ENCODE measurements at regions not wholly inside any gene's neighbourhood (a gene's known extent, or its start where the extent isn't known, plus 50 kb on each side); places are given as distances from the start of the nearest gene placed in this dataset.

- no peak for DNase-seq (ENCODE audit: low read depth)
- H3K4me3 ChIP-seq (ENCODE audit: low read depth, low read length) = no peak overlapping the region
- TF ChIP-seq CTCF (conservative IDR thresholded peaks at IDR 0.05; ENCODE audit: low read depth, low read length) = no peak
These were observed 445.2 kb upstream of the FZD8 start for GRCh38 chr10:36087006-36088005.

GRCh38 chr10:36075196-36075595 is 433.1 kb upstream of the FZD8 start:
- TF ChIP-seq CTCF (conservative IDR thresholded peaks at IDR 0.05; ENCODE audit: low read depth, low read length) = no peak
- H3K4me3 ChIP-seq (ENCODE audit: low read depth, low read length) = no peak overlapping the region

DNA sequence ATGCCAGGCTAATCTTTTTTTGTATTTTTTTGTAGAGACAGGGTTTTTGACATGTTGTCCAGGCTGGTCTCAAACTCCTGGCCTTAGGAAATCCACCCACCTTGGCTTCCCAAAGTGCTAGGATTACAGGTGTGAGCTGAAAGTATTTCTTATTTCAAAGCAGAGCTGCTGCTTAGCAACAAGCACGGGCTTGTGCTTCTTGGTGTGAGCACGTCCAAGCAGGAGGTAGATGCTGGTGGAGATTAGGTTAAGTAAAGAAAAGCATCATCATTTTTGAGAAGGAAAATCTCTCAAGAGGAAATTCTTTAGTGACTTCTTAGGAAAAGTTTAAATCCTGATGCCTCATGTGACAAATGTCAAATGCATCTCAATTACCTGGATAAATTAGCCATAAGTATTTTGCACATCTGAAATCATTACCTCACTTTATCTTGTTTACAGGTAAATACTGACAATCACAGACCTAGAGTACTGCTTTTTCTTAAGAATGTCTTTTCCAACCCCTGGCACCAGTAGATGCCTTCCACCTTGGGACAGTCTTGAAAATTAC is 431.8 kb upstream of the FZD8 start:
- no peak overlapping the region for H3K4me3 ChIP-seq (ENCODE audit: low read depth, low read length)
- TF ChIP-seq CTCF (conservative IDR thresholded peaks at IDR 0.05; ENCODE audit: low read depth, low read length) = no peak
- no peak for DNase-seq (ENCODE audit: low read depth)

More at GRCh38 chr10:36075196-36075595, 433.1 kb upstream of the FZD8 start:
- no peak for DNase-seq (ENCODE audit: low read depth)

DNA sequence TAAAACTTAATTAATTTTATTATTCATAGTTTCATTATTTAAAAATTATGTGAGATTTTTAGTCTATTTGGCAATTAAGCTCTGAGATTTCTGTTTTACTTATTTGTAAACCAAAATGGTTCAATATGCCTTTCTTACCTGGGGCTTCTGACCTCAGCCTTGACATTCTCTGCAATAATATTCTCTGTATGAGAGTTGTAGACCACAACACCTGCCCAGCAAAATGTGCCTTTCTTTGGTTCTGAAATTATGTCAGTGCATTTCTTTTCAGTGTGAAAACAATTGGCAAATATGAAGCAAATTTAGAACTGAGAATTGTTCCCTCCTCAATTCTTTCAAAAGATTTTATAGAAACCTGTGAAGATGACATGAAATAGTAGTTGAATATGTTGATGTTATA is 426.4 kb upstream of the FZD8 start:
- no peak overlapping the region for H3K4me3 ChIP-seq (ENCODE audit: low read depth, low read length)
- no peak for DNase-seq (ENCODE audit: low read depth)
- TF ChIP-seq CTCF (conservative IDR thresholded peaks at IDR 0.05; ENCODE audit: low read depth, low read length) = no peak

DNA sequence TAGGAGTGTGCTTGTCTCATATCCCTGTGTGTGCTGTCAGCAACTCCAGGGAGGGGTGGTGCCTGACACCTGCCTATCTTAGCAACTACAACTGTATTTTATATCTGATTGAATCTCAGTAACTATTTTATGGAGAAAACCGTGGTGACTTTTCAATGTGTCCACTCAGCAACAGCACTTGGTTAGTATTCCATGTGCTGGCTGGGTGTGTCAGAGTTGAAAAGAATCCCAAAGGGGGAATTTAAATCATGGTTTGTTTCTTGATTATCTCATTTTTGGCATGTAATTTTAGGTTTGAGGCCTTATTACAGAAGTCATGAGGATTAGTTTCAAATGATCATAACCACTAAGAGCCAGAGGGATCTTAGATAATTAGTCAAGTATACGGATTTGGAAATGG is 425.7 kb upstream of the FZD8 start:
- DNase-seq (ENCODE audit: low read depth) = no peak
- H3K4me3 ChIP-seq (ENCODE audit: low read depth, low read length) = no peak overlapping the region
- no peak for TF ChIP-seq CTCF (conservative IDR thresholded peaks at IDR 0.05; ENCODE audit: low read depth, low read length)

DNA sequence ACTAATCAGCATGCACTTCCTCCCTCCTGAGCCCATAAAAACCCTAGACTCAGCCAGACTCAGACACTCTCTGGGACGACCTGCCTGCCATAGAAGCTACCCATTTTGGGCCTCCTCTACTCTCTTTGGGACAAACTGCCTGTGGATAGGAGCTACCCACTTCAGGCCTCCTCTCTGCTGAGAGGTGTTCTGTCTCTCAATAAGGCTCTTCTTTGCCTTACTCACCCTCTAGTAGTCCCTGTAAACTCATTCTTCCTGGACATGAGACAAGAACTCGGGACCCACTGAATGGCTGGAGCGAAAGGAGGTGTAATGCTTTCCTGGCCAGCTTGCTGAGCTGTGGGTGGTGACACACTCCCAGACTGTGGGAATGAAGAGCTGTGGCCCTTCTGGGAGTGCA is 424.8 kb upstream of the FZD8 start:
- no peak for TF ChIP-seq CTCF (conservative IDR thresholded peaks at IDR 0.05; ENCODE audit: low read depth, low read length)
- no peak for DNase-seq (ENCODE audit: low read depth)

More for the DNA sequence above, 424.8 kb upstream of the FZD8 start:
- H3K4me3 ChIP-seq (ENCODE audit: low read depth, low read length) = no peak overlapping the region
